ENCODE measurements at regions not wholly inside any gene's neighbourhood (a gene's known extent, or its start where the extent isn't known, plus 50 kb on each side); places are given as distances from the start of the nearest gene placed in this dataset.

GRCh38 chr4:158111241-158111640 is 61.6 kb downstream of the GASK1B start:
- Mint-ChIP-seq H3K27me3 (ENCODE audit: low read depth in 2 of 2) (no peaks in the 10 kb centered on the region), H3K4me1 (no peaks in the 10 kb centered on the region), H3K27ac (no peak overlapping the region), H3K36me3 (peaks cover 6% of the 10 kb centered on the region), H3K9me3 (peaks cover 4 to 11% of the 10 kb centered on the region in 2 donors), H3K4me3 (no peak overlapping the region)
- no CpG with 5 or more reads among the region's 2 CpGs for WGBS (ENCODE audit: insufficient coverage)
- TF ChIP-seq CTCF (IDR thresholded peaks at IDR 0.05) = no peak
- no peaks in the 10 kb centered on the region for H3K4me1 ChIP-seq (ENCODE audit: control insufficient read depth, insufficient read depth, low read length)
- H3K36me3 ChIP-seq (ENCODE audit: control insufficient read depth, insufficient read depth, low read length) = no peaks in the 10 kb centered on the region
- no peaks in the 10 kb centered on the region for H3K27me3 ChIP-seq (ENCODE audit: control insufficient read depth, insufficient read depth, low read length)
- ATAC-seq (no peak), DNase-seq (no peak)
- H3K9me3 ChIP-seq (ENCODE audit: control insufficient read depth, insufficient read depth, low read length) = no peaks in the 10 kb centered on the region
- intact Hi-C loops (cut with micrococcal nuclease) = no loop called here
- H3K27ac ChIP-seq (ENCODE audit: low read length) = no peak overlapping the region
- H3K4me3 ChIP-seq (ENCODE audit: low read length) = no peak overlapping the region

GRCh38 chr4:158102904-158103303 is 69.9 kb downstream of the GASK1B start:
- no peak for DNase-seq
- H3K4me1 ChIP-seq (ENCODE audit: control insufficient read depth, insufficient read depth, low read length) = no peaks in the 10 kb centered on the region
- Mint-ChIP-seq H3K4me3 (no peak overlapping the region), H3K4me1 (no peaks in the 10 kb centered on the region), H3K36me3 (no peaks in the 10 kb centered on the region), H3K9me3 (peaks cover 4 to 5% of the 10 kb centered on the region in 2 donors), H3K27me3 (ENCODE audit: low read depth in 2 of 2) (no peaks in the 10 kb centered on the region), H3K27ac (no peak overlapping the region)
- no peaks in the 10 kb centered on the region for H3K36me3 ChIP-seq (ENCODE audit: control insufficient read depth, insufficient read depth, low read length)
- no peaks in the 10 kb centered on the region for H3K9me3 ChIP-seq (ENCODE audit: control insufficient read depth, insufficient read depth, low read length)
- H3K4me3 ChIP-seq (ENCODE audit: low read length) = no peak overlapping the region
- no peaks in the 10 kb centered on the region for H3K27me3 ChIP-seq (ENCODE audit: control insufficient read depth, insufficient read depth, low read length)
- H3K27ac ChIP-seq (ENCODE audit: low read length) = no peak overlapping the region
- intact Hi-C loops (cut with micrococcal nuclease) = no loop called here
- WGBS (ENCODE audit: insufficient coverage) = 80% methylated on average over 4 of the region's 4 CpGs
- ATAC-seq = no peak
- TF ChIP-seq CTCF (IDR thresholded peaks at IDR 0.05) = no peak

GRCh38 chr4:158099686-158100085 is 73.1 kb downstream of the GASK1B start:
- H3K4me3 Mint-ChIP-seq = no peak overlapping the region
- H3K27ac Mint-ChIP-seq = no peak overlapping the region
- no peaks in the 10 kb centered on the region for H3K27me3 Mint-ChIP-seq (ENCODE audit: low read depth in 2 of 2)
- H3K4me1 Mint-ChIP-seq = no peaks in the 10 kb centered on the region
- no peaks in the 10 kb centered on the region for H3K9me3 ChIP-seq (ENCODE audit: control insufficient read depth, insufficient read depth, low read length)
- DNase-seq = no peak
- peaks cover 5 to 6% of the 10 kb centered on the region in 2 donors for H3K9me3 Mint-ChIP-seq
- H3K36me3 ChIP-seq (ENCODE audit: control insufficient read depth, insufficient read depth, low read length) = no peaks in the 10 kb centered on the region
- ATAC-seq = no peak
- no peaks in the 10 kb centered on the region for H3K36me3 Mint-ChIP-seq
- no peak for TF ChIP-seq CTCF (IDR thresholded peaks at IDR 0.05)
- H3K27me3 ChIP-seq (ENCODE audit: control insufficient read depth, insufficient read depth, low read length) = no peaks in the 10 kb centered on the region
- no peak overlapping the region for H3K27ac ChIP-seq (ENCODE audit: low read length)
- 77% methylated on average over 4 of the region's 4 CpGs for WGBS (ENCODE audit: insufficient coverage)
- no peaks in the 10 kb centered on the region for H3K4me1 ChIP-seq (ENCODE audit: control insufficient read depth, insufficient read depth, low read length)
- intact Hi-C loops (cut with micrococcal nuclease) = no loop called here
- no peak overlapping the region for H3K4me3 ChIP-seq (ENCODE audit: low read length)

- 95% methylated on average over 1 of the region's 1 CpG for WGBS (ENCODE audit: insufficient coverage)
Observed at GRCh38 chr4:158098802-158099201, 74.0 kb downstream of the GASK1B start.

More at GRCh38 chr4:158098802-158099201, 74.0 kb downstream of the GASK1B start:
- Mint-ChIP-seq H3K36me3 (no peaks in the 10 kb centered on the region), H3K27ac (no peak overlapping the region), H3K4me3 (no peak overlapping the region), H3K27me3 (ENCODE audit: low read depth in 2 of 2) (no peaks in the 10 kb centered on the region), H3K4me1 (no peaks in the 10 kb centered on the region), H3K9me3 (peaks cover 5 to 6% of the 10 kb centered on the region in 2 donors)
- DNase-seq = no peak
- no peak overlapping the region for H3K27ac ChIP-seq (ENCODE audit: low read length)
- H3K9me3 ChIP-seq (ENCODE audit: control insufficient read depth, insufficient read depth, low read length) = no peaks in the 10 kb centered on the region
- no peak for TF ChIP-seq CTCF (IDR thresholded peaks at IDR 0.05)
- no peak overlapping the region for H3K4me3 ChIP-seq (ENCODE audit: low read length)
- ATAC-seq = no peak
- H3K4me1 ChIP-seq (ENCODE audit: control insufficient read depth, insufficient read depth, low read length) = no peaks in the 10 kb centered on the region
- no peaks in the 10 kb centered on the region for H3K27me3 ChIP-seq (ENCODE audit: control insufficient read depth, insufficient read depth, low read length)
- H3K36me3 ChIP-seq (ENCODE audit: control insufficient read depth, insufficient read depth, low read length) = no peaks in the 10 kb centered on the region
- intact Hi-C loops (cut with micrococcal nuclease) = no loop called here
